ENCODE measurements at regions not wholly inside any gene's neighbourhood (a gene's known extent, or its start where the extent isn't known, plus 50 kb on each side); places are given as distances from the start of the nearest gene placed in this dataset.

DNA sequence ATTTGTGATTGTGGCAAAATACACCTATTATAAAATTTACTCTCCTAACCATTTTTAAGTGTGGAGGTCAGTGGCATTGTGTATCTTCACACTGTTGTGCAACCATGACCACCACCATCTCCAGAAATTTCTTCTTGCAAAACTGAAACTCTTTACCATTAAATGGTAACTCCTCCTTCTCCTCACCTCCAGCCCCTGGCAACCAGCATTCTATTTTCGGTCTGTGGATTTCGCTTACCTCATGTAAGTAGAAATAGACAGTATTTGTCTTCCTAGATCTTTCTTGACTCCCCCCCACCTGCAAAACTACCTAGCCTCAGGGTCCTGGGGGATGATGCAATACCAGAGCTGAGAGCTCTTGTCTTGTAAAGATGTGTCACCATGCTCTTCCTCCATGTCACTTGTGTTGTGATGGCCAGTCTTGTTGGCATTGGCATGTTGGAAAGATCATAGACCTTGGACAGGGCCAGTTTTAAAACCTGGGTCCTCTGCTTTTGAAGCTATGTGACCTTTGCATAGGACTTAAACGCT, 71.1 kb upstream of the EMX2 start:
- CTCF ChIA-PET = interaction anchor here (1.1 to 2.8 kb wide), 3 partner anchors 10 to 255 kb away, joined by 3 to 12 read pairs (median 4); no protein-coding TSS in a partner anchor
- DNase-seq (ENCODE audit: low read depth) = no peak
- Histone ChIP-seq H3K4me3 (ENCODE audit: low read depth, low read length) (no peak overlapping the region), H3K36me3 (ENCODE audit: control insufficient read depth, insufficient read depth, low read length) (no peaks in the 10 kb centered on the region), H3K27me3 (ENCODE audit: control insufficient read depth, insufficient read depth, low read length) (peaks cover 9% of the 10 kb centered on the region)
- no peak for TF ChIP-seq CTCF (IDR thresholded peaks at IDR 0.05; ENCODE audit: insufficient read depth, low read depth, low read length)
- POLR2A ChIA-PET = no interaction called here

DNA sequence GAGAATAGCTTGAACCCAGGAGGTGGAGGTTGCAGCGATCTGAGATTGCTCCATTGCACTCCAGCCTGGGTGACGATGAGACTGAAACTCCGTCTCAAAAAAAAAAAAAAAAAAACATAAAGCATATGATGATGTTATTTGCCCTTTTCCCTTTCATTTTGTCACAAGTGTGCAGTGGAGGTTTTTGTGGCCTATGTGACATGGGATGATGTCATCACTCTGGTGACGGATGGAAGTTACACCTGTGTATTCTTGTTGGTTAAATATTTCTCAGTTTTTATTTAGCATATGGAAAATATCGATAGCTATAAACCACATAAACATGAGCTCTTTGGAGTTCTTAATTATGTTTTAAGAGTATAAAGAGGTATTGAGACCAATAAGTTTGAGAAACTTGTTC, 71.8 kb upstream of the EMX2 start:
- DNase-seq (ENCODE audit: low read depth) = no peak
- Histone ChIP-seq H3K36me3 (ENCODE audit: control insufficient read depth, insufficient read depth, low read length) (no peaks in the 10 kb centered on the region), H3K27me3 (ENCODE audit: control insufficient read depth, insufficient read depth, low read length) (peaks cover 9% of the 10 kb centered on the region), H3K4me3 (ENCODE audit: low read depth, low read length) (no peak overlapping the region)
- ChIA-PET POLR2A (no interaction called here), CTCF (interaction anchor here (1.5 to 2.8 kb wide), 2 partner anchors 9 to 28 kb away, joined by 4 to 12 read pairs; no protein-coding TSS in a partner anchor)
- no peak for TF ChIP-seq CTCF (IDR thresholded peaks at IDR 0.05; ENCODE audit: insufficient read depth, low read depth, low read length)

DNA sequence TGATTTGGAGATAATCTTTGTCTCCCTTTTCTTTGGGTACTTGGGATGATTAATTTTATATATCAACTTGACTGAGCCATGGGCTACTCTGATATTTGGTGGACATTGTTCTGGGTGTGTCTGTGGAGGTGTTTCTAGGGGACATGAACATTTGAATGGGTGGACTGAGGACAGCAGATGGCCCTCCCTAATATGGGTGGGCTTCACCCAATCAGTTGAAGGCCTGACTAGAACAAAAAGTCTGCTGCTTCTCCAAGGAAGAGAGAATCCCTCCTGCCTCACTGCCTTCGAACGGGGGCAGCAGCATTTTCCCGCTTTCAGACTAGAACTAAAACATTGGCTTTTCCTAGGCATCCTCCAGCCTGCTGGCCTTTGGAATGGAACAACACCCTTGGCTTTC, 73.9 kb upstream of the EMX2 start:
- no peak overlapping the region for H3K4me3 ChIP-seq (ENCODE audit: low read depth, low read length)
- H3K27me3 ChIP-seq (ENCODE audit: control insufficient read depth, insufficient read depth, low read length) = peaks cover 9% of the 10 kb centered on the region
- DNase-seq (ENCODE audit: low read depth) = no peak
- CTCF ChIA-PET = no interaction called here
- TF ChIP-seq CTCF (IDR thresholded peaks at IDR 0.05; ENCODE audit: insufficient read depth, low read depth, low read length) = no peak
- POLR2A ChIA-PET = no interaction called here
- H3K36me3 ChIP-seq (ENCODE audit: control insufficient read depth, insufficient read depth, low read length) = no peaks in the 10 kb centered on the region

DNA sequence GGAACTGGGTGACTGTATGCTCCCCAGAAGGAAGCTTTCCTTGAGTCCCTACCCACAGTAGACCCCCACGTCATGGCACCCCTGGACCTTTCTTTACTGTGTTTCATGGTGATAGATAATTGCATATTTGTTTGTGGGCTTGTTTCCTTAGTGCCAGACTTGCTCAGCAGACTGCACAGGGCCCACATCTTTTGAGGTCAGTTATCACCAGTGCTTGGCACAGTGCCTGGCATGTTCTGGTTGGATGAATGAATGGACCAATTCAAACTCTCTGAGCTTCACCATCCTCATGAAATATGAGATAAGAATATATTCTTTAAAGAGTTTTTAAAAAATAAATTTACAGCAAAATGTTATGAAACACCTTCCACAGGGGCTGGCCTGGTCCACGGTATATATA, 78.4 kb upstream of the EMX2 start:
- POLR2A ChIA-PET = interaction anchor here (0.6 kb wide), 1 partner anchor 32 kb away, joined by 4 read pairs; no protein-coding TSS in a partner anchor
- no peak for DNase-seq (ENCODE audit: low read depth)

GRCh38 chr10:117463545-117463920, 79.0 kb upstream of the EMX2 start:
- no peak for DNase-seq (ENCODE audit: low read depth)
- CTCF ChIA-PET = interaction anchor here (1.0 to 2.9 kb wide), 3 partner anchors 10 to 21 kb away, joined by 7 to 10 read pairs (median 8); no protein-coding TSS in a partner anchor
- no peak overlapping the region for H3K4me3 ChIP-seq (ENCODE audit: low read depth, low read length)
- no peaks in the 10 kb centered on the region for H3K36me3 ChIP-seq (ENCODE audit: control insufficient read depth, insufficient read depth, low read length)
- POLR2A ChIA-PET = no interaction called here
- TF ChIP-seq CTCF (IDR thresholded peaks at IDR 0.05; ENCODE audit: insufficient read depth, low read depth, low read length) = no peak
- no peaks in the 10 kb centered on the region for H3K27me3 ChIP-seq (ENCODE audit: control insufficient read depth, insufficient read depth, low read length)

More for the DNA sequence above, 78.4 kb upstream of the EMX2 start:
- Histone ChIP-seq H3K36me3 (ENCODE audit: control insufficient read depth, insufficient read depth, low read length) (no peaks in the 10 kb centered on the region), H3K27me3 (ENCODE audit: control insufficient read depth, insufficient read depth, low read length) (no peaks in the 10 kb centered on the region), H3K4me3 (ENCODE audit: low read depth, low read length) (no peak overlapping the region)
- CTCF ChIA-PET = interaction anchor here (1.8 to 2.9 kb wide), 2 partner anchors 15 to 21 kb away, joined by 7 to 10 read pairs; no protein-coding TSS in a partner anchor
- no peak for TF ChIP-seq CTCF (IDR thresholded peaks at IDR 0.05; ENCODE audit: insufficient read depth, low read depth, low read length)

Data from BJ (cell line).